NCI-H446 (cell line): ENCODE measurements at regions not wholly inside any gene's neighbourhood (a gene's known extent, or its start where the extent isn't known, plus 50 kb on each side); places are given as distances from the start of the nearest gene placed in this dataset.

Experiments
- DNase-seq, 2 experiments: peaks; one replicate each; lab custom pipeline; 2025; lab: John Stamatoyannopoulos, UW

GRCh38 chr6:14321992-14322772 is 204.6 kb downstream of the CD83 start:
- DNase-seq: no peak

- no peak for DNase-seq
Observed at GRCh38 chr6:14322841-14323240, 205.3 kb downstream of the CD83 start.

GRCh38 chr6:14326774-14327173 is 209.2 kb downstream of the CD83 start:
- DNase-seq: no peak

- DNase-seq: no peak
Observed at GRCh38 chr6:14328163-14328562, 210.6 kb downstream of the CD83 start.

- no peak for DNase-seq
Observed at GRCh38 chr6:14333556-14334305, 216.2 kb downstream of the CD83 start.

GRCh38 chr6:14335071-14335470 is 217.5 kb downstream of the CD83 start:
- DNase-seq: no peak

GRCh38 chr6:14337152-14337551 is 219.6 kb downstream of the CD83 start:
- no peak for DNase-seq

GRCh38 chr6:14339172-14339571 is 221.6 kb downstream of the CD83 start:
- no peak for DNase-seq

GRCh38 chr6:14339711-14340584 is 222.4 kb downstream of the CD83 start:
- no peak for DNase-seq

- no peak for DNase-seq
Observed at GRCh38 chr6:14344486-14344885, 226.9 kb downstream of the CD83 start.

GRCh38 chr6:14348389-14348788 is 230.8 kb downstream of the CD83 start:
- DNase-seq: no peak

GRCh38 chr6:14349507-14349906 is 231.9 kb downstream of the CD83 start:
- DNase-seq: no peak

GRCh38 chr6:14350210-14350609 is 232.6 kb downstream of the CD83 start:
- DNase-seq: no peak

GRCh38 chr6:14353281-14353680 is 235.7 kb downstream of the CD83 start:
- DNase-seq: no peak

GRCh38 chr6:14353798-14354197 is 236.2 kb downstream of the CD83 start:
- no peak for DNase-seq

- DNase-seq: peak in 1 of 2 experiments; percentile 50
Observed at GRCh38 chr6:14354919-14355572, 237.5 kb downstream of the CD83 start.

- DNase-seq: no peak
Observed at GRCh38 chr6:14359438-14359837, 241.9 kb downstream of the CD83 start.

GRCh38 chr6:14360565-14360964 is 243.0 kb downstream of the CD83 start:
- no peak for DNase-seq

- DNase-seq: no peak
Observed at GRCh38 chr6:14361297-14361696, 243.7 kb downstream of the CD83 start.

- DNase-seq: no peak
Observed at GRCh38 chr6:14361956-14362587, 244.5 kb downstream of the CD83 start.

GRCh38 chr6:14364370-14364769 is 246.8 kb downstream of the CD83 start:
- no peak for DNase-seq
